ENCODE measurements at regions not wholly inside any gene's neighbourhood (a gene's known extent, or its start where the extent isn't known, plus 50 kb on each side); places are given as distances from the start of the nearest gene placed in this dataset.

GRCh38 chr6:29884261-29884660 lies 56.6 kb downstream of the HLA-G start:
- DNase-seq (ENCODE audit: low read depth, low spot score), result no peak

- no peak for DNase-seq (ENCODE audit: low read depth, low spot score)
These were observed 55.6 kb upstream of the HLA-A start for GRCh38 chr6:29886701-29887100.

GRCh38 chr6:29887330-29887818 lies 55.0 kb upstream of the HLA-A start:
- no peak for DNase-seq (ENCODE audit: low read depth, low spot score)

GRCh38 chr6:29887819-29888776 lies 54.2 kb upstream of the HLA-A start:
- peak; percentile 67 for DNase-seq (ENCODE audit: low read depth, low spot score)

Measured in activated CD4-positive, CD25-positive, alpha-beta regulatory T cell treated with anti-CD3 and anti-CD28 coated beads, Interleukin-2, amount 50 U/mL, for 16 hours (primary cell).